Breast epithelium (tissue), 4 donors: ENCODE measurements at regions not wholly inside any gene's neighbourhood (a gene's known extent, or its start where the extent isn't known, plus 50 kb on each side); places are given as distances from the start of the nearest gene placed in this dataset.

Experiments
- DNase-seq, 2 donors: peaks; one replicate each; pipeline ENCODE4 v3.0.0-alpha.2; 2019; ENCODE audit warnings: low spot score in 2 of 2
- H3K27ac ChIP-seq, 2 donors: fragments of 200-600 bp; sonication (generic) in 1 of 2; one replicate each; pipeline ENCODE4 v1.5.1; 2016 to 2019; ENCODE audit warnings: mild to moderate bottlenecking in 1 of 2
- H3K27me3 ChIP-seq, 2 donors: fragments of 200-600 bp; sonication (generic) in 1 of 2; one replicate each; pipeline versions ENCODE4 v1.5.1 to v1.6.0; 2017 to 2019; ENCODE audit warnings: control low read depth in 1 of 2, mild to moderate bottlenecking in 1 of 2
- H3K36me3 ChIP-seq: fragments of 200-600 bp; one replicate; pipeline ENCODE4 v1.5.1; 2019
- H3K4me1 ChIP-seq, 2 donors: fragments of 200-600 bp; sonication (generic); one replicate each; pipeline ENCODE4 v1.5.1; 2016 to 2019; ENCODE audit warnings: control low read depth in 1 of 2
- H3K4me3 ChIP-seq, 3 donors: fragments of 200-600 bp; sonication (generic); 1 replicate in 2 of 3; 2 replicates in 1 of 3; pipeline ENCODE4 v1.5.1; 2016 to 2019; ENCODE audit warnings: mild to moderate bottlenecking in 3 of 3, moderate library complexity in 2 of 3
- H3K9me3 ChIP-seq, 2 donors: fragments of 200-600 bp; sonication (generic) in 1 of 2; one replicate each; pipeline ENCODE4 v1.5.1; 2016 to 2019; ENCODE audit warnings: control low read depth in 1 of 2
- POLR2A ChIP-seq: fragments of 450-650 bp; IDR thresholded peaks from one replicate; pipeline ENCODE4 v1.6.1; 2016; ENCODE audit warnings: antibody characterized with exemption, mild to moderate bottlenecking, moderate library complexity
- POLR2AphosphoS5 ChIP-seq, 3 donors: sonication (generic); formaldehyde crosslinking; IDR thresholded peaks; one replicate each; pipeline ENCODE4 v1.6.1; 2017; ENCODE audit warnings: antibody characterized with exemption in 3 of 3
- intact Hi-C: fragments of 100-400 bp; cut with DNase I; formaldehyde crosslinking; loops from one replicate; pipeline ENCODE4 v1.15.1; 2023; ENCODE audit warnings: low total_unique reads
- TF ChIP-seq, protein P1 (sequence below), 3 donors: fragments of 450-650 bp; IDR thresholded peaks; one replicate each; pipeline ENCODE4 v1.5.1; 2016 to 2017; ENCODE audit warnings: antibody characterized with exemption in 3 of 3, mild to moderate bottlenecking in 3 of 3, moderate library complexity in 3 of 3

DNA sequence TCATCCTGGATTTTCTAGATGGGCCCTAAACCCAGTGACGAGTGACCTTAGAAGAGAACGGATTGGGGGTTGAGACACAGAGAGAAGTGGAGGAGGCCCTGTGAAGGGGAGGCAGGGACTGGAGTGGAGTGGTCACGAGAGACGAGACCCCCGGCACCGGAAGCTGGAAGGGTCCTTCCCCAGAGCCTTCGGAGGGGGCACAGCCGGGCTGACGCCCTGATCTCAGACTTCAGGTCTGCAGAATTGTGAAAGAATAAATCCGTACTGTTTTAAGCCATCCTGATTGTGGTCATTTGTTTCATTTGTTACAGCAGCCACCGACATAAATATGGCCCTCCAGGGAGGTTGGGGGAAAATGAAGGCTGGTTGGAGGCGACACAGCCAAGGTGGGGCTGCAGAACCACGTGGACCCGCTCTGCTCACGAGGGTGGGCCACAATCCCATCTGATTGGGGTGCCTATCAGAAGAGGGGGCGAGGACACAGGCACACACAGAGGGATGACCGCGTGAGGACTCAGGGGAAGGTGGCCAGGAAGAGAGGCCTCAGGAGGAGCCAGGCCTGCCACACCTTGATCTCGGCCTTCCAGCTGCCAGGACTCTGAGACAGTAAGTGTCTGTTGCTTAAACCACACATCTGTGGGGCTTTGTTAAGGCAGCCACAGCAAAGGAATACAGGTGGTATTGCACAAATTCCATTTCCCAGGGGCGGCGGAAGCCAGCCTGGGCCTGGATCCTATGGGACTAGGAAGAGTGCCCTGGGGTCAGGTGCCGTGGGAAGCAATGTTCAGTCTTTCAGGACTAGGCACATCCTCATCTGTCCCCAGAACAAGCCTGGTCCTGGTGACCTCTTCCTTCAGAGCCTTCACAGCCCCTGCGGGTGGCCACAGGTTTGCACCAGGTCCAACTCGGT, 73.3 kb upstream of the SHANK2 start:
- peak overlapping the region; percentile 43 to 66 for H3K27ac ChIP-seq
- TF ChIP-seq POLR2A: no peak
- TF ChIP-seq, protein P1, sequence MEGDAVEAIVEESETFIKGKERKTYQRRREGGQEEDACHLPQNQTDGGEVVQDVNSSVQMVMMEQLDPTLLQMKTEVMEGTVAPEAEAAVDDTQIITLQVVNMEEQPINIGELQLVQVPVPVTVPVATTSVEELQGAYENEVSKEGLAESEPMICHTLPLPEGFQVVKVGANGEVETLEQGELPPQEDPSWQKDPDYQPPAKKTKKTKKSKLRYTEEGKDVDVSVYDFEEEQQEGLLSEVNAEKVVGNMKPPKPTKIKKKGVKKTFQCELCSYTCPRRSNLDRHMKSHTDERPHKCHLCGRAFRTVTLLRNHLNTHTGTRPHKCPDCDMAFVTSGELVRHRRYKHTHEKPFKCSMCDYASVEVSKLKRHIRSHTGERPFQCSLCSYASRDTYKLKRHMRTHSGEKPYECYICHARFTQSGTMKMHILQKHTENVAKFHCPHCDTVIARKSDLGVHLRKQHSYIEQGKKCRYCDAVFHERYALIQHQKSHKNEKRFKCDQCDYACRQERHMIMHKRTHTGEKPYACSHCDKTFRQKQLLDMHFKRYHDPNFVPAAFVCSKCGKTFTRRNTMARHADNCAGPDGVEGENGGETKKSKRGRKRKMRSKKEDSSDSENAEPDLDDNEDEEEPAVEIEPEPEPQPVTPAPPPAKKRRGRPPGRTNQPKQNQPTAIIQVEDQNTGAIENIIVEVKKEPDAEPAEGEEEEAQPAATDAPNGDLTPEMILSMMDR (IDR thresholded peaks at IDR 0.05): no peak
- peak in 2 of 3 donors; percentile 15 to 39 for TF ChIP-seq POLR2AphosphoS5 (IDR thresholded peaks at IDR 0.05)
- intact Hi-C loops: loop anchor here (2.0 kb wide), 1 partner anchor 17 kb away; no protein-coding TSS in a partner anchor
- no peak overlapping the region for H3K4me3 ChIP-seq
- no peaks in the 10 kb centered on the region for H3K4me1 ChIP-seq
- no peaks in the 10 kb centered on the region for H3K9me3 ChIP-seq
- no peaks in the 10 kb centered on the region for H3K27me3 ChIP-seq
- peak in 1 of 2 donors; percentile 61 for DNase-seq
- H3K36me3 ChIP-seq: no peaks in the 10 kb centered on the region

DNA sequence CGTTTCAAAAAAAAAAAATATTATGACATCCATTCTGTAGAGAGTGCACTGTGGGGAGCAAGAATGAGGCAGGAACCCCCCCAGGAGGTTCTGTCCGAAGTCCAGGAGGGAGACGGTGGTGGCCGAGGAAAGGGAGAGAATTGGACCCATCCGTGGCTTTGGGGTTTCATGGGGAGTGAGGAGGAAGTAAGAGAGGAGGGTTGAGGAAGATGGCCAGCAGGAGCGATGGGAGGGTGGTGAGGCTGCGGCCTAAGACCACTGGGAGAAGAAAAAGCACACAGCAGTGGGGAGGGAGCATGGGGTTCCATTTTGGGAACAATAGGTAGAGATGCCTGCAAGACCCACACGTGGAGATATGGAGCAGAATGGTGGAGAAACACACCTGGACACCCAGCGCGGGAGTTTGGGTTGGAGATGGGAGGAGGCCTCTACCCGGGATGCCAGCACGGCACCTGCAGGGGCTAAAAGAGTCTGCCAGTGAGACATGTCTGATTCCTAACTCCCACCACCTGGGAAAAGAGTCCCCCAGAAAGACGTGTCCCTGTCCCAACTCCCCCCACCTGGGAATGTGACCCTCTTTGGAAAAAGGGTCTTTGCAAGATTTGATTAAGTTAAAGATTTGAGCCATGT, 72.5 kb upstream of the SHANK2 start:
- intact Hi-C loops: no loop called here
- no peak overlapping the region for H3K4me3 ChIP-seq

DNA sequence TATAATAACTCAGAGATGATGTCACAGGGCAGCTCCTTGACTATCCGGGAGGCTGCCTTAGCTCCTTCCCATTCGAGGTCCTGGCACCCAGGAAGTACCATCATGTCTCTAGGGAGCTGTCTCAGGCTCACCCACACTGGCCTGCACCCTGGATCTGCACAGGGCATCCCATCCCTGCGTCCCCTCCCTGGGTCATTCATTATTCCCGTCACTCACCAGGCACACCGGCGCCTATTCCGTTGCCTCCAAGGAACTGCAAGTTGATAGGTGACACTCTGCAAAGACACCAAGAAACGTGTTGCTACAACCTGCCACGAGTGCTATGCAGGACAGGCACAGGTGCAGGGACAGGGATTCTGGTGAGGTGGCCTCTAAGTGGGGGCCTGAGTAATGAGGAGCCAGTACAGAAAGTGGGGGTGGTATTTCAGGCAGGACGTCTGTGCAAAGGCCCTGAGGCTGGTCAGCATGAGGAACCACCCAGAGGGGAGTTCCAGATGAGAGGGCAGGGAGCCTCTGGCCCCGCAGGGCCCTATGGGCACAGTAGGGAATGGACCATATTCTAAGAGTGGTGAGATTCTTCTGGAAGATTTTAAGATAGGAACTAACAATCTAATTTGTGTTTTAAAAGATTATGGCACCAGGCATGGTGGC, 71.6 kb upstream of the SHANK2 start:
- intact Hi-C loops: no loop called here
- no peaks in the 10 kb centered on the region for H3K9me3 ChIP-seq
- no peaks in the 10 kb centered on the region for H3K36me3 ChIP-seq
- H3K27ac ChIP-seq: no peak overlapping the region
- no peak overlapping the region for H3K4me3 ChIP-seq
- TF ChIP-seq POLR2A: no peak
- TF ChIP-seq, protein P1 (IDR thresholded peaks at IDR 0.05): no peak
- no peak for TF ChIP-seq POLR2AphosphoS5 (IDR thresholded peaks at IDR 0.05)
- no peaks in the 10 kb centered on the region for H3K4me1 ChIP-seq
- no peak for DNase-seq
- no peaks in the 10 kb centered on the region for H3K27me3 ChIP-seq

More for the DNA sequence above, 72.5 kb upstream of the SHANK2 start:
- H3K27ac ChIP-seq: no peak overlapping the region
- no peaks in the 10 kb centered on the region for H3K27me3 ChIP-seq
- no peak for DNase-seq
- no peaks in the 10 kb centered on the region for H3K36me3 ChIP-seq
- no peak for TF ChIP-seq POLR2A
- no peaks in the 10 kb centered on the region for H3K9me3 ChIP-seq
- H3K4me1 ChIP-seq: no peaks in the 10 kb centered on the region

DNA sequence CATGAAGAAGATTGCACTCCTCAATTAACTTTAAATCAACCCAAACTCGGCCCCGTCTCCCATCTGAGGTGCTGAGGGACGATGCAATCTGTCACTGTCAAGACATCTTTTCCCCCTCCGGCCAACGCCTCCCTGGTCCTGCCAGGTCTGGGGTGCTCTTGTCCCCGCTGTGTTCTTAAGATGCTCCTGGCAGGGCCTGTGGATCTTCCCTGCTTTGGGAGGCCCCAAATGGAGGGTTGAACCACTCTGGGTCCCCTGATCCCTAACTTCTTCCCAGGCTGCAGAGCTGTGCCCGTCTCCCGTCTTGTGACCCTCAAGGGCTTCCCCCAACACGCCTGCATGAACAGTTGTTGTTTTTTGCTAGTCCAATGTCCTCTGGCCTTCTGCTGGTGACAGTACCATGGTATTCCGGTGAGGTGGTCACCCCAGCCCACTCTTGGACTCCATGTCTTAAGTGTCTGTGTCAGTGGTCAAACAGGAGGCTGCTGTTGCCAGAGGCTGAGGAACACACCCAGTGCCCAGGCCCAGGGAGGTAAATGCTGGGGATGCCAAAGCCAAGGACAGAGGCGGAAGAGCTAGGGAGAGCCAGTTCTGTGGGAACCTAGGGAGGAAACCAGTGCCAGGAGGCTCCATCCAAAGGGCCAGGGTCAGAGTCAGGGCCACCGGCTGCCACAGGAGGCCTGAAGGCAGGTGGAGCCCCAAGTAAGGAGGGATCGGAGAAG, 70.6 kb upstream of the SHANK2 start:
- Histone ChIP-seq H3K4me1 (no peaks in the 10 kb centered on the region), H3K36me3 (no peaks in the 10 kb centered on the region), H3K9me3 (no peaks in the 10 kb centered on the region), H3K27me3 (no peaks in the 10 kb centered on the region), H3K4me3 (no peak overlapping the region), H3K27ac (no peak overlapping the region)
- TF ChIP-seq, protein P1 (IDR thresholded peaks at IDR 0.05): no peak
- TF ChIP-seq POLR2AphosphoS5 (IDR thresholded peaks at IDR 0.05) (no peak), POLR2A (no peak)
- DNase-seq: no peak
- intact Hi-C loops: no loop called here

- Histone ChIP-seq H3K27ac (no peak overlapping the region), H3K9me3 (no peaks in the 10 kb centered on the region), H3K4me3 (no peak overlapping the region), H3K4me1 (no peaks in the 10 kb centered on the region), H3K36me3 (no peaks in the 10 kb centered on the region), H3K27me3 (no peaks in the 10 kb centered on the region)
- intact Hi-C loops: no loop called here
- TF ChIP-seq POLR2AphosphoS5 (IDR thresholded peaks at IDR 0.05): no peak
- TF ChIP-seq, protein P1 (IDR thresholded peaks at IDR 0.05): no peak
- TF ChIP-seq POLR2A: no peak
- DNase-seq: no peak
Measured at GRCh38 chr11:71322192-71322735, 69.9 kb upstream of the SHANK2 start.
